ENCODE measurements at regions not wholly inside any gene's neighbourhood (a gene's known extent, or its start where the extent isn't known, plus 50 kb on each side); places are given as distances from the start of the nearest gene placed in this dataset.

DNA sequence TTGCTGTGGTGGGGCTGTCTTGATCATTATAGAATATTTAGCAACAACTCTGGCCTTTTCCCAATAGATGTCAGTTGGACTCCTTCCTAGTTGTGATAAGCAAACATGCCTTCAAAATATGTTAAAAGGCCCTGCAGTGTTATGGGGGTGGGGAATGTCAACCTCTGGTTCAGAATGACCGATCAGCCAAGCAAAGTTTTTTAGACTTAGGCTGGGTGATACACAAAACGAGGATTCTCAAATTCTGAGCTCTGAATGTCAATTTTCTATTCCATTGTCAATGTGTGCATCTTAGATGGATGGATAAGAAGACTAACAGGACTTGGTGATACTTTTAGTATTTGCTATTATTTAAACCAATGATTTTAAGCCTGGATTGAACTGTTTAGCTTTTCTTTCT lies 940.0 kb upstream of the GRIA3 start:
- no peak for DNase-seq (ENCODE audit: low spot score in 2 of 2)
- TF ChIP-seq, protein P1, sequence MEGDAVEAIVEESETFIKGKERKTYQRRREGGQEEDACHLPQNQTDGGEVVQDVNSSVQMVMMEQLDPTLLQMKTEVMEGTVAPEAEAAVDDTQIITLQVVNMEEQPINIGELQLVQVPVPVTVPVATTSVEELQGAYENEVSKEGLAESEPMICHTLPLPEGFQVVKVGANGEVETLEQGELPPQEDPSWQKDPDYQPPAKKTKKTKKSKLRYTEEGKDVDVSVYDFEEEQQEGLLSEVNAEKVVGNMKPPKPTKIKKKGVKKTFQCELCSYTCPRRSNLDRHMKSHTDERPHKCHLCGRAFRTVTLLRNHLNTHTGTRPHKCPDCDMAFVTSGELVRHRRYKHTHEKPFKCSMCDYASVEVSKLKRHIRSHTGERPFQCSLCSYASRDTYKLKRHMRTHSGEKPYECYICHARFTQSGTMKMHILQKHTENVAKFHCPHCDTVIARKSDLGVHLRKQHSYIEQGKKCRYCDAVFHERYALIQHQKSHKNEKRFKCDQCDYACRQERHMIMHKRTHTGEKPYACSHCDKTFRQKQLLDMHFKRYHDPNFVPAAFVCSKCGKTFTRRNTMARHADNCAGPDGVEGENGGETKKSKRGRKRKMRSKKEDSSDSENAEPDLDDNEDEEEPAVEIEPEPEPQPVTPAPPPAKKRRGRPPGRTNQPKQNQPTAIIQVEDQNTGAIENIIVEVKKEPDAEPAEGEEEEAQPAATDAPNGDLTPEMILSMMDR (IDR thresholded peaks at IDR 0.05) = no peak
- no peak for TF ChIP-seq POLR2A (IDR thresholded peaks at IDR 0.05)
- intact Hi-C loops (cut with DNase I; ENCODE audit: low total_unique reads) = no loop called here
- no peak overlapping the region for H3K4me3 ChIP-seq (ENCODE audit: low read depth, poor library complexity, severe bottlenecking)
- 62 to 69% methylated on average over 2 of the region's 2 CpGs for WGBS, 2 donors

DNA sequence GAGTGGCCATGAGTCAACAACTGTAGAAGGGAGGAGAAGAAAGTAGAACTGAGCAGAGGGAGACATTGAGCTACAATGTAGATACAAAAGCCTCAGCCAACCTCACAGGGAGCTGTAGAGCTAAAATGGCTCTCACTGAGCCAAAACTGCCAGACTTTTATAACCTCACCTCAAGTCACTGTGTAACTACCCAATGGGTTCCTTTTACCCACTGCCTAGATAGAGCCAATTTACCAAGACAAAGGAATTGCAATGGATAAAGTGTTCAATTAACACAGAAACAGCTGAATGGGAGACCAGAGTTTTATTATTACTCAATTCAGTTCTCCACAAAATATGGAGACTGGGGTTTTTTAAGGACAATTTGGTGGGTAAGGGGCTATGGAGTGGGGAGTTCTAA lies 938.9 kb upstream of the GRIA3 start:
- intact Hi-C loops (cut with DNase I; ENCODE audit: low total_unique reads) = no loop called here
- TF ChIP-seq, protein P1 (IDR thresholded peaks at IDR 0.05) = no peak
- TF ChIP-seq POLR2A (IDR thresholded peaks at IDR 0.05) = no peak
- no peak overlapping the region for H3K4me3 ChIP-seq (ENCODE audit: low read depth, poor library complexity, severe bottlenecking)
- DNase-seq (ENCODE audit: low spot score in 2 of 2) = no peak

DNA sequence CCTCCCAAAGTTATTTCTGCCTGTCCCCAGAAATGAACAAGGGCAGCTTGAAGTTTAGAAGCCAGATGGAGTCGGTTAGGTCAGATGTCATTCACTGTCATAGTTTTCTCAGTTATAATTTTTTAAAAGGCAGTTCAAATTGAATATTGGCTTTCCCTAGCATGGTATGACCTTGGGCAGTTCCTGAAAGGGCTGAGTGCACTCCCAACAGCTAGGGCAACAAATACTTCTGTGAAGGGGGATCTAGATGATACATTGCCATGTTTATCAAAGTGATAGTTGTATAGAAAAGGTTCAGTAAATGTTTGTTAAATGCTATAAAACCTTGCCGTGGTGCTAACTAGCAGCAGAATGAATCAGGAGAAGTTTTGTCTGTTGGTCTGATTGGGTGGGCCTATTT lies 938.1 kb upstream of the GRIA3 start:
- no peak for TF ChIP-seq POLR2A (IDR thresholded peaks at IDR 0.05)
- 76 to 80% methylated on average over 2 of the region's 2 CpGs for WGBS, 2 donors
- no peak overlapping the region for H3K4me3 ChIP-seq (ENCODE audit: low read depth, poor library complexity, severe bottlenecking)
- intact Hi-C loops (cut with DNase I; ENCODE audit: low total_unique reads) = no loop called here
- DNase-seq (ENCODE audit: low spot score in 2 of 2) = no peak

DNA sequence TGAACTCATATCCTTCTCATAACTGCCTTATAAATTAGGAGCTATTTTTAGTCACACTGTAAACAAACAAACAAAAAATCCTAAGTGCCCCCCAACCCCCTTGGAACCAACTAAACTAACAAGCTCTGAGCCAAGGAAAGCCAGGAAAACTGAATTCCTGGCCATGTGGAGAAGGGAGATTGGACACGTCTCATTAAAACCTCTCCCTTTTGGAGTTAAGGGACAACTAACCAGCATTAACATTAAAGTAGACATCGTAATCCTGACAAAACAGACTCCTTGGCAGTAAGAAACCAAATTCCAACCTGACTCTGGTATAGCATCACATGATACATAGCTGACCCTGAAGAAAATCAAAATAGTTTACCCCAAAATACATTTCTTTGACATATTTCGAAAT lies 937.1 kb upstream of the GRIA3 start:
- no peak for DNase-seq (ENCODE audit: low spot score in 2 of 2)
- no peak overlapping the region for H3K4me3 ChIP-seq (ENCODE audit: low read depth, poor library complexity, severe bottlenecking)
- TF ChIP-seq, protein P1 (IDR thresholded peaks at IDR 0.05) = no peak
- no peak for TF ChIP-seq POLR2A (IDR thresholded peaks at IDR 0.05)
- WGBS, 2 donors = 62 to 75% methylated on average over 3 of the region's 3 CpGs
- intact Hi-C loops (cut with DNase I; ENCODE audit: low total_unique reads) = no loop called here

DNA sequence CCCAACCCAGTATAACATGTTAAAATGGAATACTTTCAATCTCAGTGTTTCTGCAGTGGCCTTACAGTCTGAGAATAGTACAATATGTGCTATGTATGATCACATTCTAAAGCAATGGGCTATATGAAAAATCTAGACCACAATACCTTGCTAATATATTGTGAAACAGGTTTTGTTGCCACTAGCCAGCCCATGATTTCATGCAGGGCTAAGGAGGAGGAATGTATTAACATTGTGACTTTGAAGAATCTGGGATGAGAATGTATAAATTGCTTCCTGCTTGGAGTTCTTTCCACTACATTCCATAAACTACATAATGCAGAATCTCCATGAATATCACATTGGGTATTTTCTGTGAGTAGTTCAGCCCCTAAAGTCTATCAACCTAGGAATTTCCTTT lies 935.4 kb upstream of the GRIA3 start:
- H3K4me3 ChIP-seq (ENCODE audit: low read depth, poor library complexity, severe bottlenecking) = no peak overlapping the region
- TF ChIP-seq, protein P1 (IDR thresholded peaks at IDR 0.05) = no peak
- no peak for DNase-seq (ENCODE audit: low spot score in 2 of 2)
- intact Hi-C loops (cut with DNase I; ENCODE audit: low total_unique reads) = no loop called here

DNA sequence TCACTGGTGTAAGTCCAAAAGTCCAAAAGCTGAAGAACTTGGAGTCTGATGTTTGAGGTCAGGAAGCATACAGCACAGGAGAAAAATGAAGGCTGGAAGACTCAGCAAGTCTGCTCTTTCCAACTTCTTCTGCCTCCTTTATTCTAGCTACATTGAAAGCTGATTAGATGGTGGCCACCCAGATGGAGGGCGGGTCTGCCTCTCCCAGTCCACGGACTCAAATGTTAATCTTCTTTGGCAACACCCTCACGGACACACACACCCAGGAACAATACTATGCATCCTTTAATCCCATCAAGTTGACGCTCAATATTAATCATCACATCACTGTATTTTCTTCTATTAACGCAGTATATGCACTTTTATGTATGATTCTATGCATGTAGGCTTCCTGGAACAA lies 931.6 kb upstream of the GRIA3 start:
- TF ChIP-seq, protein P1 (IDR thresholded peaks at IDR 0.05) = no peak
- TF ChIP-seq POLR2A (IDR thresholded peaks at IDR 0.05) = no peak
- WGBS, 2 donors = 77 to 82% methylated on average over 5 of the region's 5 CpGs
- intact Hi-C loops (cut with DNase I; ENCODE audit: low total_unique reads) = no loop called here

More for the DNA sequence above, 931.6 kb upstream of the GRIA3 start:
- no peak for DNase-seq (ENCODE audit: low spot score in 2 of 2)
- no peak overlapping the region for H3K4me3 ChIP-seq (ENCODE audit: low read depth, poor library complexity, severe bottlenecking)
